ENCODE measurements at regions not wholly inside any gene's neighbourhood (a gene's known extent, or its start where the extent isn't known, plus 50 kb on each side); places are given as distances from the start of the nearest gene placed in this dataset.

GRCh38 chr9:103997856-103998370, 96.2 kb upstream of the SMC2 start:
- no peak for TF ChIP-seq POLR2A (IDR thresholded peaks at IDR 0.05)
- no peak for TF ChIP-seq CTCF (IDR thresholded peaks at IDR 0.05)

Data from right lobe of liver (tissue), 4 donors.